Left lung (tissue), 4 donors: ENCODE measurements at regions not wholly inside any gene's neighbourhood (a gene's known extent, or its start where the extent isn't known, plus 50 kb on each side); places are given as distances from the start of the nearest gene placed in this dataset.
A peak's percentile ranks its signal among the peaks of the same experiment; 100 is the strongest.

Experiments
- ATAC-seq: fragments of 200-7000 bp; cut with Tn5 transposase; one replicate; pipeline ENCODE4 v1.9.1; 2020; ENCODE audit warnings: moderate library complexity
- DNase-seq, 4 donors: peaks; one replicate each; pipeline ENCODE4 v3.0.0-alpha.2; 2013 to 2020
- H3K27ac ChIP-seq, 2 donors: fragments of 200-600 bp; sonication (generic) in 1 of 2; one replicate each; pipeline versions ENCODE4 v1.5.0 to v1.8.0; 2020 to 2021
- H3K27me3 ChIP-seq, 2 donors: fragments of 200-600 bp; sonication (generic) in 1 of 2; one replicate each; pipeline versions ENCODE4 v1.5.0 to v1.8.0; 2020 to 2021
- H3K36me3 ChIP-seq, 2 donors: fragments of 200-600 bp; sonication (generic) in 1 of 2; one replicate each; pipeline versions ENCODE4 v1.5.0 to v1.8.0; 2020 to 2021
- H3K4me1 ChIP-seq, 2 donors: fragments of 200-600 bp; one replicate each; pipeline ENCODE4 v1.8.0; 2021
- H3K4me3 ChIP-seq, 2 donors: fragments of 200-600 bp; sonication (generic) in 1 of 2; one replicate each; pipeline versions ENCODE4 v1.5.0 to v1.8.0; 2020 to 2021; ENCODE audit warnings: mild to moderate bottlenecking in 1 of 2
- H3K9me3 ChIP-seq, 2 donors: fragments of 200-600 bp; sonication (generic) in 1 of 2; one replicate each; pipeline versions ENCODE4 v1.5.0 to v1.8.0; 2020 to 2021
- intact Hi-C, 2 donors: fragments of 100-400 bp; cut with DNase I; formaldehyde crosslinking; loops; one replicate each; pipeline versions ENCODE4 v1.11.2 to v1.14.2; 2022
- TF ChIP-seq, protein P1 (sequence below), 2 donors: fragments of 200-600 bp; sonication (generic) in 1 of 2; IDR thresholded peaks; one replicate each; pipeline versions ENCODE4 v1.5.0 to v1.8.0; 2021; ENCODE audit warnings: antibody characterized with exemption in 2 of 2
- donor health status: DM: no; HTN: yes; CAD: no.
- donor health status: DM: no; HTN: no; CAD: no.

DNA sequence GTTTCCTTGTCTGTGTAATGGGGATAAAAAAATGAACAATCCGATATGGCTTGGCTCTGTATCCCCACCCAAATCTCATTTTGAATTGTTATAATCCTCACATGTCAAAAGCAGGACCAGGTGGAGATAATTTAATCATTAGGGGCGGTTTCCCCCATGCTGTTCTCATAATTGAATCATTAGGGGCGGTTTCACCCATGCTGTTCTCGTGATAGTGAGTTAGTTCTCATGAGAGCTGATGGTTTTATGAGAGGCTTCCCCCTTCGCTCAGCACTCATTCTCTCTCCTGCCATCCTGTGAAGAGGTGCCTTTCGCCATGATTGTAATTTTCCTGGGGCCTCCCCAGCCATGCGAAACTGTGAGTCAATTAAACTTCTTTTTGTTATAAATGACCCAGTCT lies 633.5 kb downstream of the RAPGEF2 start:
- no peaks in the 10 kb centered on the region for H3K27me3 ChIP-seq
- H3K4me3 ChIP-seq: no peak overlapping the region
- no peak overlapping the region for H3K27ac ChIP-seq
- no peaks in the 10 kb centered on the region for H3K4me1 ChIP-seq
- no peak for ATAC-seq
- no peak for DNase-seq
- TF ChIP-seq, protein P1, sequence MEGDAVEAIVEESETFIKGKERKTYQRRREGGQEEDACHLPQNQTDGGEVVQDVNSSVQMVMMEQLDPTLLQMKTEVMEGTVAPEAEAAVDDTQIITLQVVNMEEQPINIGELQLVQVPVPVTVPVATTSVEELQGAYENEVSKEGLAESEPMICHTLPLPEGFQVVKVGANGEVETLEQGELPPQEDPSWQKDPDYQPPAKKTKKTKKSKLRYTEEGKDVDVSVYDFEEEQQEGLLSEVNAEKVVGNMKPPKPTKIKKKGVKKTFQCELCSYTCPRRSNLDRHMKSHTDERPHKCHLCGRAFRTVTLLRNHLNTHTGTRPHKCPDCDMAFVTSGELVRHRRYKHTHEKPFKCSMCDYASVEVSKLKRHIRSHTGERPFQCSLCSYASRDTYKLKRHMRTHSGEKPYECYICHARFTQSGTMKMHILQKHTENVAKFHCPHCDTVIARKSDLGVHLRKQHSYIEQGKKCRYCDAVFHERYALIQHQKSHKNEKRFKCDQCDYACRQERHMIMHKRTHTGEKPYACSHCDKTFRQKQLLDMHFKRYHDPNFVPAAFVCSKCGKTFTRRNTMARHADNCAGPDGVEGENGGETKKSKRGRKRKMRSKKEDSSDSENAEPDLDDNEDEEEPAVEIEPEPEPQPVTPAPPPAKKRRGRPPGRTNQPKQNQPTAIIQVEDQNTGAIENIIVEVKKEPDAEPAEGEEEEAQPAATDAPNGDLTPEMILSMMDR (IDR thresholded peaks at IDR 0.05): no peak
- intact Hi-C loops: no loop called here
- H3K9me3 ChIP-seq: no peaks in the 10 kb centered on the region
- no peaks in the 10 kb centered on the region for H3K36me3 ChIP-seq

DNA sequence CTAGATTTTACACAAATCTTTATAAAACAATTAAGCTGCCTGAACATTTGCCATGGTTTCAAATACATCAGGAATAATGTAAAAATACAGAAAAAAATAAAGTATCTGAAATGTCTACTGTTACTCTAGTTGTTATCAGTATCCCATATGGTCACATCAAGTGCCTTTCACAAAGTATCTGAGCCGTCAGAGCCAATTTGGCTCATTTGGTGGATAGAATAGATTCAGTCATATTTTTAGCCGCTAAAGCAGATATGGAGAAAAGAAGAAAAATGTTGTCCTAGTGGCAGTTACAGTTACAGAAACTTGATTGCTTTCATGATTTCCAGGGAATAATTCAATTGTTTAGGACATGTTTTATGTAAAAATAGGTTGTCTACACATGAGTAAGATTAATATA lies 641.1 kb downstream of the RAPGEF2 start:
- H3K27ac ChIP-seq: no peak overlapping the region
- no peaks in the 10 kb centered on the region for H3K27me3 ChIP-seq
- no peaks in the 10 kb centered on the region for H3K36me3 ChIP-seq
- TF ChIP-seq, protein P1 (IDR thresholded peaks at IDR 0.05): no peak
- no peak overlapping the region for H3K4me3 ChIP-seq
- DNase-seq: no peak
- intact Hi-C loops: no loop called here
- no peaks in the 10 kb centered on the region for H3K4me1 ChIP-seq
- no peak for ATAC-seq
- no peaks in the 10 kb centered on the region for H3K9me3 ChIP-seq

DNA sequence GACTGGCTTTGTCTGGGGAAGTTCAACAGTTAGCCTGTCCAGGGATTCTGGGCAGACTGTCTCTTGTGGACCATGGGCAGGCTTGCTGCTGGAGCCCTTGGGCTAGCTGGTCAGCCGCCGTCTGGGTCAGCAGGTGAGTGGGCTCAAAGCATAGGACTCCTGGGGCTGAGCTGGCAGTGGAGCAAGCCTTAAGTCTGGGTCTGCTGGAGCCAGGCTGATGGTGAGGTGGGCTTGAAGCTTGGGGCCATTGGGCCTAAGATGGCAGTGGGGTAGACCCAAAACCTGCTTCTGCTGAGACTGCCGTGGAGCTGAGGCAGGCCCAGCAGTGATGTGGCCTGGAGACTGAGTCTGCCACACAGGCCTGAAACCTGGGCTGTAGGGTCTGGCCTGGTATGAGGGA lies 645.1 kb downstream of the RAPGEF2 start:
- intact Hi-C loops: no loop called here
- Histone ChIP-seq H3K27ac (no peak overlapping the region), H3K27me3 (no peaks in the 10 kb centered on the region), H3K9me3 (peaks cover 0 to 13% of the 10 kb centered on the region in 2 donors), H3K4me1 (no peaks in the 10 kb centered on the region), H3K36me3 (no peaks in the 10 kb centered on the region), H3K4me3 (no peak overlapping the region)
- TF ChIP-seq, protein P1 (IDR thresholded peaks at IDR 0.05): no peak
- no peak for ATAC-seq
- no peak for DNase-seq

- intact Hi-C loops: no loop called here
- ATAC-seq: no peak
- H3K27ac ChIP-seq: no peak overlapping the region
- no peaks in the 10 kb centered on the region for H3K27me3 ChIP-seq
- H3K4me3 ChIP-seq: no peak overlapping the region
- no peaks in the 10 kb centered on the region for H3K4me1 ChIP-seq
- TF ChIP-seq, protein P1 (IDR thresholded peaks at IDR 0.05): no peak
- H3K36me3 ChIP-seq: no peaks in the 10 kb centered on the region
- DNase-seq: no peak
- H3K9me3 ChIP-seq: peaks cover 0 to 16% of the 10 kb centered on the region in 2 donors
Measured at GRCh38 chr4:159748834-159749444, 646.1 kb downstream of the RAPGEF2 start.

DNA sequence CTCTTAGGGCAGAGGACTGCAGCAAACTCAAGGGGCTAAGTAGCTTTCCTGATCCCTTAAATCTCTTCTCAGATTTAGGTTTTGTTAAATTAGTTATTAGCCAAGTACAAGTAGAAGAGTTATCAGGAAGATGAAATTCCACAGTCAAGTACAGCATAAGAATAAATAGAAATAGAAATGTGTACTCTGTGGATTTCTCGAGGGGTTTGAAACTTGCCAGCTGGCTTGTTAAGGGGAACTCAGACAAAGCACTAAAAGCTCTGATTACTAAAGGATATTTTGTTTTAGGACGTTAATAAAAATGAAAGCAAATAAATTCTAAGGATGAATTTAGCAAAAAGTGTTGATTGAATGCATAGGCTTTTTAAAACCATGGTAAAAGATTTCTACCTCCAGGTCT lies 654.6 kb downstream of the RAPGEF2 start:
- TF ChIP-seq, protein P1 (IDR thresholded peaks at IDR 0.05): no peak
- ATAC-seq (peak; percentile 88), DNase-seq (peak in 1 of 4 donors; percentile 7)

More for the DNA sequence above, 654.6 kb downstream of the RAPGEF2 start:
- Histone ChIP-seq H3K9me3 (peaks cover 0 to 16% of the 10 kb centered on the region in 2 donors), H3K36me3 (no peaks in the 10 kb centered on the region), H3K4me3 (no peak overlapping the region), H3K27me3 (no peaks in the 10 kb centered on the region), H3K4me1 (no peaks in the 10 kb centered on the region), H3K27ac (no peak overlapping the region)
- intact Hi-C loops: no loop called here
